RPMI7951 (cell line): ENCODE measurements at regions not wholly inside any gene's neighbourhood (a gene's known extent, or its start where the extent isn't known, plus 50 kb on each side); places are given as distances from the start of the nearest gene placed in this dataset.
"Not testable (repeated sequence)": the region's sequence is repeated elsewhere in the genome, so short reads cannot be mapped to it uniquely, and the experiment has no call there.

ENCODE experiments used
- DNase-seq: peaks from one replicate; pipeline ENCODE4 v3.0.0-alpha.2; 2012; ENCODE audit warnings: low read depth

GRCh38 chr7:97234494-97234893 is 117.0 kb downstream of the SDHAF3 start:
- not testable (repeated sequence) for DNase-seq

DNA sequence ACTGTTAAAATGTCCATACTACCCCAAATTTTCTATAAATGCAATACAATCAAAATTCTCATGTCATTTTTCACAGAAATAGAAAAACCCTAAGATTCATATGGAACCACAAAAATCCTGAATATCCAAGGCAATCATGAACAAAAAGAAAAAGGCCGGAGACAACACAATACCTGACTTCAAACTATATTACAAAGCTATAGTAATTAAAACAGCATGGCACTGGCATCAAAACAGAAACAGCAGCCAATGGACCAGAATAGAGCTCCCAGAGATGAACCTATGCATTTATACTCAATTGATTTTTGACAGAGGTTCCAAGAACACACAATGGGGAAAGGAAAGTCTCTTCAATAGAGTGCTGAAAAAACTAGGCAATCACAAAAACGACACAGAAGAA is 128.8 kb downstream of the SDHAF3 start:
- DNase-seq, result no peak

DNA sequence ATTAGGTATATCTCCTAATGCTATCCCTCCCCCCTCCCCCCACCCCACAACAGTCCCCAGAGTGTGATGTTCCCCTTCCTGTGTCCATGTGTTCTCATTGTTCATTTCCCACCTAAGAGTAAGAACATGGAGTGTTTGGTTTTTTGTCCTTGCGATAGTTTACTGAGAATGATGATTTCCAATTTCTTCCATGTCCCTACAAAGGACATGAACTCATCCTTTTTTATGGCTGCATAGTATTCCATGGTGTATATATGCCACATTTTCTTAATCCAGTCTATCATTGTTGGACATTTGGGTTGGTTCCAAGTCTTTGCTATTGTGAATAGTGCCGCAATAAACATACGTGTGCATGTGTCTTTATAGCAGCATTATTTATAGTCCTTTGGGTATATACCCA is 140.7 kb downstream of the SDHAF3 start:
- not testable (repeated sequence) for DNase-seq

- DNase-seq, result no peak
Measured at GRCh38 chr7:97269741-97270140, 152.2 kb downstream of the SDHAF3 start.

- no peak for DNase-seq
Measured at GRCh38 chr7:97270280-97270679, 152.8 kb downstream of the SDHAF3 start.

GRCh38 chr7:97271619-97272018 is 154.1 kb downstream of the SDHAF3 start:
- DNase-seq, result no peak

- DNase-seq, result no peak
Measured at GRCh38 chr7:97272237-97272975, 154.9 kb downstream of the SDHAF3 start.

DNA sequence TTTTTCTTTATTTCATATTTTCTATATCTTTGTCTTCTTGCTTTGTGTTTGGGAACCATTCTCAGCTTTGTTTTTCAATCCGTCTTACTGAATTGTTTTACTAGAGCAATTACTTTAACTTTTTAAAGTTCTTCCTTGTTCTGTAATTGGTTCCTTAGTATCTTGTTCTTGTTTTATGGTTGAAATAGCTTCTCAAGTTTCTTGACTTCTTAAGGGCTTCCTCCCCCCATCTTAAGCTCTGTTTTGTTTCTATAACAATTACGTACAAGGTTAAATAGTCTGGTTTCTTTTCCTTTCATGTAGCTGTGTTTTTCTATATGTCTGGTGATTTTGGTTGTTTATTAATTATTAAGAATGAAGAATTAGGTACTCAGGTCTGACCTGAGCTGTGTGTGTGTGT is 158.0 kb downstream of the SDHAF3 start:
- no peak for DNase-seq

DNA sequence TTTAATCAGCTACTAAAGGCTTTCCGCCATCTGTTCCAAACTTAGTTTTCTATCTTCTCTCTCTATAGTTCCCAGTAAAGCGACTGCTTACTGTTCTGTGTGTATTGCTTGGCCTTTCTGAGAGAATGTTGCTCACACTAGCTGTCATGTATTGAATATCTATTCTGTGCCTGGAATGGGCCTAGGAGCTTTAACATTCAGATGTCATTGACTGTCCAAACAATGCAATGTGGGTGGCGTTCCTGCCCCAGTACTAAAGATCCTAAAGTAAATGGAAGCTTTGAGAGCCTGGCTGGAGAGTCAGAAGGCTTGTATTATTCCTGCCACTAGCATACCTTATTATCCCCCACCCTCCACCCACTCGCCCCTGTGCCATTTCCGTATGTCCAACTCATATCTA is 163.5 kb downstream of the SDHAF3 start:
- no peak for DNase-seq

GRCh38 chr7:97285348-97285747 is 167.8 kb downstream of the SDHAF3 start:
- DNase-seq, result no peak

- DNase-seq, result no peak
Measured at GRCh38 chr7:97293031-97293430, 175.5 kb downstream of the SDHAF3 start.

DNA sequence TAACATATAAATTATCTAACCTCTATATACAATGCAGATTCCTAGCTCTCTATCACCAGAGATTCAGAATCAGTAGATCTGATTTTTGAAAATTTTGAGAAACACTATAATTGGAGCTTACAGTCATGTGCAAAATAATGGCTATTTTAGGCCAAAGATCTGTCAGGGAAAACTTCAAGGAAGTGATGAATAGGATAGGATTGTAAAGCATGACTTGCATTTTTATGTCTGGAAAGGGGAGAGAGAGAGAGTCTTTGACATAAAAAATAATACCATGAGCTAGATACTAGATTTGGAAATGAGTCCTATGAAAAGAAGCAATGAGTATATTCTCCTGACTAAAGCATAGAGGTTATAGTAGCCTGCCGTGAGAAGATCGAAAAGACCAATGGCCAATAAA is 181.1 kb downstream of the SDHAF3 start:
- DNase-seq, result peak; percentile 7

- no peak for DNase-seq
Measured at GRCh38 chr7:97305589-97305988, 188.1 kb downstream of the SDHAF3 start.

- peak; percentile 60 for DNase-seq
Measured at GRCh38 chr7:97307521-97308108, 190.1 kb downstream of the SDHAF3 start.

GRCh38 chr7:97313900-97314299 is 196.4 kb downstream of the SDHAF3 start:
- DNase-seq, result no peak

DNA sequence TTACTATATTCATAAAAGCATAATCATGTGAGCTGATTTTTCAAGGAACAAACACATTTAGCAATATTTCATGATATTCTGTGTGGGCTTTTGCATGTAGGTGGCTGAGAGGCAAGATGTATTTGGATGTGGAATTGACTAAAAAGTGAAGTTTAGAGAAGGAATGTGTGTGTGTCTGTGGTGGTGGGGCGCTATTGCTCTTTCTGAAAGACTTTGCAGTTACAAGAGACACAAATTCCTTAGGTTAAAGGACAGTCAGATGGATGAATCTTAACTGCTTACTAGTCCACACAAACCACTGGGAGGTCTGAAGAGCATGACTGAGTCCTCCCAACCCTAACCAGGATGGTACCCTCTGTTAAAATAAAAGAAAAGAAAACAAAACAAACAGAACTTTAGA is 200.1 kb downstream of the SDHAF3 start:
- DNase-seq, result no peak

- not testable (repeated sequence) for DNase-seq
Measured at GRCh38 chr7:97329871-97330270, 212.4 kb downstream of the SDHAF3 start.

DNA sequence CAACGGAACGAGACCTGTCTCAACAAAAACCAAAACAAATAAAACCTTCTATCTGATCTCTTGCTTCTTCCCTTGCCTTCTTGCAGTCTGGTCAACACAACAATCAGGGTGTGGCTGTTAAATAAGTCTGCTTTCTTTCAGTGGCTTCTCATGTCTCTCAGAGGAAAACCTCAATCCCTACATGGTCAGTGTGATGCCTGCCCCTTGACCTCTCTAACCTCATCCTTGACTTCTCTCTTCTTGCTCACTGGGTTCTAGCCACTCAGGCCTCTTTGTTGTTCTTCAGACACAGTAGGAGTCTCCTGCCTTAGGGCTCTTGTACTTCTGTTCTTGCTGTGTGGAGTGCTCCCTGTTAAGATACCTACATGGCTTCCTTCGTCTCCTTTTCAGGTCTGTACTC is 220.4 kb downstream of the SDHAF3 start:
- no peak for DNase-seq

DNA sequence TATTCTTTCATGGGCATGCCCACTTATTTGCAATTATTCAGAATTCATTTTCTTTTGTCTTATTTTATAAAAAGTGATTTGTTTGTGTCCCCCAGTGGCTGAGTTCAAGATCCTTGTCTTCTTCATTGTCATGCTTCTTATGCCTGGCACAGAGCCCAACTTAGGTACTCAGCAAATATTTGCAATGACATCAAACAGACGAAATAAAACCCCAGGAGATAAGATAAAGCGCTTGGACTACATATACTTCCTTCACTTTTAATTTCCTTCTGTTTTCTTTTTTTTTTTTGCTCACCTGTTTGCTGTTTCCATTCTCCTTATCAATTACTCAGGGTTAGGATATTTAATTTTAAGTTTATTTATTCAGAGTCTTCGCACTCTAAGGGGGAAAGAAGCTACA is 225.0 kb downstream of the SDHAF3 start:
- DNase-seq, result no peak

GRCh38 chr7:97346349-97346748 is 228.9 kb downstream of the SDHAF3 start:
- no peak for DNase-seq

- DNase-seq, result no peak
Measured at GRCh38 chr7:97351488-97351887, 234.0 kb downstream of the SDHAF3 start.

GRCh38 chr7:97357459-97357858 is 240.0 kb downstream of the SDHAF3 start:
- DNase-seq, result no peak

DNA sequence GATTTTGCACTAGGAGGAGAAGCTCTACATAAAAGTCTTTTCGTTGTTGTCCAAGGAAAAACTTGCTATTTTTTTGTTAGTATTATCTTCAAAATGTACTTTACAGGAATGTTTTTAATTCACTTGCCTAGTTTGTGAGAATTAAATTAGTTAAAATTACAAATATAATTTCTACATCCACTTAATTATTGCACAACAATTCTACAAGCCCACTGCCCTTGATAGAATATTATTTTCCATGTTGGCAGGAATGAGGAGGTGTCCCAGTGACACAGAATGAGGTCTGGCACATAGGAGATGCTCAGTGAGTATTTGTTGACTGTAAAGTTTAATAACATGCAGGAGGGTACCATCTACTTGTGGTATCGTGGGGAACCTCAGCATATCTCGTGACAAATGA is 255.4 kb downstream of the SDHAF3 start:
- no peak for DNase-seq

- no peak for DNase-seq
Measured at GRCh38 chr7:97373736-97374135, 256.2 kb downstream of the SDHAF3 start.
